NCI-H1417 (cell line): ENCODE measurements at regions not wholly inside any gene's neighbourhood (a gene's known extent, or its start where the extent isn't known, plus 50 kb on each side); places are given as distances from the start of the nearest gene placed in this dataset.

ENCODE experiments used
- DNase-seq, 3 experiments: peaks; one replicate each; lab custom pipeline; 2025; lab: John Stamatoyannopoulos, UW

- no peak for DNase-seq
Observed at GRCh38 chr9:115941561-115942315, 211.9 kb upstream of the PAPPA start.

- DNase-seq: peak in 1 of 3 experiments; percentile 30
Observed at GRCh38 chr9:115943431-115944165, 210.0 kb upstream of the PAPPA start.

- DNase-seq: peak; percentile 4 to 69 (median 24)
Observed at GRCh38 chr9:115944166-115944948, 209.2 kb upstream of the PAPPA start.

- no peak for DNase-seq
Observed at GRCh38 chr9:115945009-115945431, 208.6 kb upstream of the PAPPA start.

- peak in 2 of 3 experiments; percentile 26 to 61 for DNase-seq
Observed at GRCh38 chr9:115946530-115946929, 207.1 kb upstream of the PAPPA start.

GRCh38 chr9:115951977-115952376 lies 201.6 kb upstream of the PAPPA start:
- no peak for DNase-seq

GRCh38 chr9:115952430-115953292 lies 200.9 kb upstream of the PAPPA start:
- no peak for DNase-seq

GRCh38 chr9:115956371-115956770 lies 197.2 kb upstream of the PAPPA start:
- no peak for DNase-seq

GRCh38 chr9:115957585-115957984 lies 196.0 kb upstream of the PAPPA start:
- DNase-seq: no peak

GRCh38 chr9:115964710-115965347 lies 188.8 kb upstream of the PAPPA start:
- no peak for DNase-seq

- DNase-seq: no peak
Observed at GRCh38 chr9:115966660-115967059, 186.9 kb upstream of the PAPPA start.

- no peak for DNase-seq
Observed at GRCh38 chr9:115969096-115969495, 184.5 kb upstream of the PAPPA start.

GRCh38 chr9:115972362-115972761 lies 181.2 kb upstream of the PAPPA start:
- no peak for DNase-seq

GRCh38 chr9:115972843-115973595 lies 180.6 kb upstream of the PAPPA start:
- DNase-seq: no peak

- no peak for DNase-seq
Observed at GRCh38 chr9:115976781-115977180, 176.8 kb upstream of the PAPPA start.

- DNase-seq: no peak
Observed at GRCh38 chr9:115978091-115978490, 175.5 kb upstream of the PAPPA start.

GRCh38 chr9:115978659-115979096 lies 174.9 kb upstream of the PAPPA start:
- DNase-seq: no peak

GRCh38 chr9:115980054-115980453 lies 173.5 kb upstream of the PAPPA start:
- no peak for DNase-seq

GRCh38 chr9:115980502-115980901 lies 173.1 kb upstream of the PAPPA start:
- DNase-seq: peak in 2 of 3 experiments; percentile 19 to 71

GRCh38 chr9:115980976-115981375 lies 172.6 kb upstream of the PAPPA start:
- DNase-seq: no peak
